Effector memory CD8-positive, alpha-beta T cell (primary cell): ENCODE measurements at regions not wholly inside any gene's neighbourhood (a gene's known extent, or its start where the extent isn't known, plus 50 kb on each side); places are given as distances from the start of the nearest gene placed in this dataset.
"Not testable (repeated sequence)": the region's sequence is repeated elsewhere in the genome, so short reads cannot be mapped to it uniquely, and the experiment has no call there.

Experiments
- ATAC-seq: fragments of 150-1000 bp; cut with Tn5 transposase; replicated peaks from 2 replicates; pipeline ENCODE4 v1.10.0; 2021; ENCODE audit warnings: mild to moderate bottlenecking, moderate library complexity
- DNase-seq, 3 experiments: peaks; one replicate each; pipeline ENCODE4 v3.0.0; 2021
- H3K27ac Mint-ChIP-seq, 2 donors: one replicate each; pipeline ENCODE4 v1.8.0; 2022; ENCODE audit warnings: mild to moderate bottlenecking in 2 of 2, mixed read lengths in 2 of 2, moderate library complexity in 2 of 2
- H3K27me3 Mint-ChIP-seq, 2 donors: one replicate each; pipeline ENCODE4 v1.8.0; 2022; ENCODE audit warnings: mixed read lengths in 2 of 2
- H3K36me3 Mint-ChIP-seq: one replicate; pipeline ENCODE4 v1.8.0; 2022; ENCODE audit warnings: mild to moderate bottlenecking, moderate library complexity, mixed read lengths; ENCODE audit not compliant: insufficient read depth
- H3K4me1 Mint-ChIP-seq, 2 donors: one replicate each; pipeline ENCODE4 v1.8.0; 2022; ENCODE audit warnings: low read depth in 2 of 2, mixed read lengths in 2 of 2
- H3K4me3 Mint-ChIP-seq, 2 donors: one replicate each; pipeline ENCODE4 v1.8.0; 2022; ENCODE audit warnings: mild to moderate bottlenecking in 2 of 2, mixed read lengths in 2 of 2, moderate library complexity in 2 of 2
- H3K9me3 Mint-ChIP-seq, 2 donors: one replicate each; pipeline ENCODE4 v1.8.0; 2022; ENCODE audit warnings: mixed read lengths in 2 of 2

GRCh38 chr11:81187033-81187432, 1546.6 kb downstream of the FAM181B start:
- not testable (repeated sequence) for ATAC-seq, H3K36me3 Mint-ChIP-seq, H3K4me1 Mint-ChIP-seq, H3K27me3 Mint-ChIP-seq, H3K4me3 Mint-ChIP-seq, DNase-seq, H3K27ac Mint-ChIP-seq
- peaks cover 10 to 11% of the 10 kb centered on the region in 2 donors for H3K9me3 Mint-ChIP-seq

- H3K27me3 Mint-ChIP-seq = no peaks in the 10 kb centered on the region
Measured at GRCh38 chr11:81174646-81175330, 1558.9 kb downstream of the FAM181B start.

DNA sequence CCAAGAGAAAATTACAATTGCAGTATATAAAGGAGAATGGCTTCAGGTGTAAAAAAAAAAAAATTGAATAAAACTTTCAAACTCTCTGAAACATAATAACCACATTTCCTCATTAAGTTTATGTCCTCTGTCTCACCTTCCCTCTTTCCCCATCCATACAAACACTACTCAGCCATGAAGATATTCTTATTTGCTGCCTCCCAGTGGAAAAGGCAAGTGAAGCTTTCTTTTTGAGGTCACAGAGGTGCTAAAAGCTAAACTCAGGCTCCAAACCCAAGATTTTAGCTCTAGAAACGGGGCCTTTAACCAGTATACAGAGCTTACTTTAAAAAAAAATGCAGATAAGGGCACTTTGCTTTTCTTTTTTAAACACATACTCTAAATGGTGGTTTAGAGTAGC, 1568.5 kb downstream of the FAM181B start:
- no peaks in the 10 kb centered on the region for H3K4me1 Mint-ChIP-seq
- no peak overlapping the region for H3K4me3 Mint-ChIP-seq
- no peaks in the 10 kb centered on the region for H3K36me3 Mint-ChIP-seq
- no peak for DNase-seq
- no peaks in the 10 kb centered on the region for H3K27me3 Mint-ChIP-seq
- ATAC-seq = no peak
- H3K27ac Mint-ChIP-seq = no peak overlapping the region
- H3K9me3 Mint-ChIP-seq = peaks cover 0 to 2% of the 10 kb centered on the region in 2 donors

More at GRCh38 chr11:81174646-81175330, 1558.9 kb downstream of the FAM181B start:
- Mint-ChIP-seq H3K9me3 (peaks cover 10 to 14% of the 10 kb centered on the region in 2 donors), H3K27ac (no peak overlapping the region), H3K36me3 (peaks cover 3% of the 10 kb centered on the region), H3K4me3 (no peak overlapping the region), H3K4me1 (no peaks in the 10 kb centered on the region)
- ATAC-seq = no peak
- DNase-seq = no peak

DNA sequence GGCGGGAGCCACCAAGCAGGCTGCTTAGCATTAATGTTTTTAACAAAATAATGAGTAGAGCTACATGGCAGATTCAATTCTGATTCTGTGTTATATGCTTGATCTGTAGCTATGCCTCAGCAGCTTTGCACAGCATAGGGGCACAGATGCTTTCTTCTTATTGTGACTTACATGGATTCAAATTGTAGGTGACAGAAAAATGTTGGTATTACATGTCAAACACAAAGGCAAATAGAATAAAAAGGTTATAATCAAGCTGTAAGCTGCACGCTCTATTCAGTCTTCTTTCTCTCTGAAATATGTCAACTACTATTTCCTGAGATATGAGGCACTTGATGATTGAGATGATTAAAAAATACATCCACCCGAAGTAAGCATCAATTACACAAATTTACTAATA, 1573.8 kb downstream of the FAM181B start:
- Mint-ChIP-seq H3K36me3 (no peaks in the 10 kb centered on the region), H3K27ac (no peak overlapping the region), H3K9me3 (peaks cover 0 to 4% of the 10 kb centered on the region in 2 donors), H3K27me3 (no peaks in the 10 kb centered on the region), H3K4me1 (no peaks in the 10 kb centered on the region), H3K4me3 (no peak overlapping the region)
- ATAC-seq (no peak), DNase-seq (no peak)

GRCh38 chr11:81135570-81135969, 1598.1 kb downstream of the FAM181B start:
- no peak for ATAC-seq
- H3K27ac Mint-ChIP-seq = no peak overlapping the region
- H3K4me3 Mint-ChIP-seq = no peak overlapping the region
- no peak for DNase-seq
- no peaks in the 10 kb centered on the region for H3K36me3 Mint-ChIP-seq
- H3K4me1 Mint-ChIP-seq = no peaks in the 10 kb centered on the region
- no peaks in the 10 kb centered on the region for H3K27me3 Mint-ChIP-seq
- H3K9me3 Mint-ChIP-seq = peaks cover 10 to 16% of the 10 kb centered on the region in 2 donors

- peaks cover 7 to 9% of the 10 kb centered on the region in 2 donors for H3K9me3 Mint-ChIP-seq
- ATAC-seq (no peak), DNase-seq (no peak)
- H3K4me1 Mint-ChIP-seq = no peaks in the 10 kb centered on the region
- no peaks in the 10 kb centered on the region for H3K36me3 Mint-ChIP-seq
- no peak overlapping the region for H3K27ac Mint-ChIP-seq
- H3K27me3 Mint-ChIP-seq = no peaks in the 10 kb centered on the region
- no peak overlapping the region for H3K4me3 Mint-ChIP-seq
Measured at GRCh38 chr11:81129618-81130017, 1604.0 kb downstream of the FAM181B start.

- ATAC-seq (no peak), DNase-seq (no peak)
- Mint-ChIP-seq H3K9me3 (peaks cover 2 to 6% of the 10 kb centered on the region in 2 donors), H3K4me3 (no peak overlapping the region), H3K36me3 (no peaks in the 10 kb centered on the region), H3K27ac (no peak overlapping the region), H3K27me3 (no peaks in the 10 kb centered on the region), H3K4me1 (no peaks in the 10 kb centered on the region)
Measured at GRCh38 chr11:81112718-81113117, 1620.9 kb downstream of the FAM181B start.

DNA sequence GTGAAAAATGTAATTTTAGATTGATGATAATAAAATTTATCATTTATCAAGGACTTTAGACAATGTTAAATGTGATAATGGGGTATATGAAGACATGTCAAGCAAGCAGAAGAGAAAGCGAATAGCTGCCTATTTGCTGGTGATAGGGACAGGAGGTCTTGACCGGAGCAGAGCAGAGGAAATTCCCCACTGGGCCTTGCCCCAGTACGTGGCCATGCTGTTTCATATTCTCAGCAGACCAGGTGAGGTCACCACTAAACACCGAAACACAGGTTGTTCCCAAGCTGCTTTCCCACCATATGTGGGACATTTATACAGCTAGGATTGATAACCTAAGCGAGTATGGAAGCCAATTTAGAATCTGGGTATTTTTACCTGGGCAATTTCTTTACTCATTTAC, 1629.6 kb downstream of the FAM181B start:
- ATAC-seq (no peak), DNase-seq (no peak)
- Mint-ChIP-seq H3K4me1 (no peaks in the 10 kb centered on the region), H3K27me3 (no peaks in the 10 kb centered on the region), H3K27ac (no peak overlapping the region), H3K9me3 (peaks cover 11 to 24% of the 10 kb centered on the region in 2 donors), H3K36me3 (no peaks in the 10 kb centered on the region), H3K4me3 (no peak overlapping the region)

GRCh38 chr11:81098471-81098870, 1635.2 kb downstream of the FAM181B start:
- H3K9me3 Mint-ChIP-seq = peaks cover 2 to 9% of the 10 kb centered on the region in 2 donors
- DNase-seq (no peak), ATAC-seq (no peak)
- no peaks in the 10 kb centered on the region for H3K4me1 Mint-ChIP-seq
- no peak overlapping the region for H3K27ac Mint-ChIP-seq
- no peak overlapping the region for H3K4me3 Mint-ChIP-seq
- no peaks in the 10 kb centered on the region for H3K27me3 Mint-ChIP-seq
- H3K36me3 Mint-ChIP-seq = no peaks in the 10 kb centered on the region

DNA sequence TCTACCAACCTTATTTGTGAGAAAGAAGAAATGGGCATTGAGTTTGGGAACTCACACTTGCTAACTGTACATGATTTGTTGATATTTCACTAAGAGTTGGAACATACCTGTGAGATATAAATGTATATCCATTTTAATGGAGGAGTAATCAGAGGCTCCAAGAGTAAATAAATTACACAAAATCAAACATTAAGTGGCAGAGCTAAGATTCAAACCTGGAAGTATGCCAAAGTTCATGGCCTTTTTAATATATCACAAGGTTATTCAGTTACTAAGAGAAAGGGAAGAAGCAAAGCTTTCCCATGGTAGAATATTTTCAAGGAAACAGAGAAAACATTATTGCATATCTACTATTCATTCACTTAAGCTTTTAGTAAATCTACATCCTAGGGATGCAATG, 1641.1 kb downstream of the FAM181B start:
- H3K27ac Mint-ChIP-seq = no peak overlapping the region
- DNase-seq (no peak), ATAC-seq (no peak)
- no peaks in the 10 kb centered on the region for H3K36me3 Mint-ChIP-seq
- peaks cover 6 to 7% of the 10 kb centered on the region in 2 donors for H3K9me3 Mint-ChIP-seq
- no peaks in the 10 kb centered on the region for H3K4me1 Mint-ChIP-seq
- H3K27me3 Mint-ChIP-seq = no peaks in the 10 kb centered on the region
- H3K4me3 Mint-ChIP-seq = no peak overlapping the region

GRCh38 chr11:81089242-81089641, 1644.4 kb downstream of the FAM181B start:
- Mint-ChIP-seq H3K4me1 (no peaks in the 10 kb centered on the region), H3K27ac (no peak overlapping the region)

GRCh38 chr11:81080476-81080875, 1639.6 kb upstream of the TENM4 start:
- no peak overlapping the region for H3K27ac Mint-ChIP-seq
- no peaks in the 10 kb centered on the region for H3K27me3 Mint-ChIP-seq
- H3K9me3 Mint-ChIP-seq = peaks cover 9 to 20% of the 10 kb centered on the region in 2 donors
- DNase-seq (no peak), ATAC-seq (no peak)
- H3K4me1 Mint-ChIP-seq = no peaks in the 10 kb centered on the region
- H3K4me3 Mint-ChIP-seq = no peak overlapping the region
- H3K36me3 Mint-ChIP-seq = no peaks in the 10 kb centered on the region

More at GRCh38 chr11:81089242-81089641, 1644.4 kb downstream of the FAM181B start:
- H3K4me3 Mint-ChIP-seq = no peak overlapping the region
- ATAC-seq (no peak), DNase-seq (no peak)
- no peaks in the 10 kb centered on the region for H3K36me3 Mint-ChIP-seq
- peaks cover 13 to 18% of the 10 kb centered on the region in 2 donors for H3K9me3 Mint-ChIP-seq
- no peaks in the 10 kb centered on the region for H3K27me3 Mint-ChIP-seq

GRCh38 chr11:81072273-81072672, 1631.4 kb upstream of the TENM4 start:
- no peaks in the 10 kb centered on the region for H3K27me3 Mint-ChIP-seq
- no peak overlapping the region for H3K4me3 Mint-ChIP-seq
- ATAC-seq = no peak
- no peaks in the 10 kb centered on the region for H3K4me1 Mint-ChIP-seq
- no peak overlapping the region for H3K27ac Mint-ChIP-seq
- H3K36me3 Mint-ChIP-seq = no peaks in the 10 kb centered on the region
- DNase-seq = no peak
- peaks cover 13 to 15% of the 10 kb centered on the region in 2 donors for H3K9me3 Mint-ChIP-seq

- Mint-ChIP-seq H3K4me3 (no peak overlapping the region), H3K27me3 (no peaks in the 10 kb centered on the region), H3K36me3 (no peaks in the 10 kb centered on the region), H3K27ac (no peak overlapping the region), H3K4me1 (no peaks in the 10 kb centered on the region), H3K9me3 (peaks cover 12 to 15% of the 10 kb centered on the region in 2 donors)
- no peak for DNase-seq
- ATAC-seq = no peak
Measured at GRCh38 chr11:81071606-81072005, 1630.8 kb upstream of the TENM4 start.
